IMR-90 (cell line): ENCODE measurements at regions not wholly inside any gene's neighbourhood (a gene's known extent, or its start where the extent isn't known, plus 50 kb on each side); places are given as distances from the start of the nearest gene placed in this dataset.

Source experiments
- ATAC-seq: fragments of 200-7000 bp; cut with Tn5 transposase; 2 replicates; pipeline ENCODE4 v1.9.1; 2020; ENCODE audit warnings: low read depth, mild to moderate bottlenecking, moderate library complexity
- BruUV-seq: library from RNA; stranded (reverse); fragments of 400-500 nt; replicated peaks from 2 replicates; lab custom pipeline; 2021; lab: Mats Ljungman, UMichigan
- CTCF ChIA-PET: fragments of 300-600 bp; formaldehyde crosslinking; extraction: SDS; loops from one replicate; lab custom pipeline; 2021; ENCODE audit warnings: antibody characterized with exemption; lab: Yijun Ruan, JAX
- POLR2A ChIA-PET: fragments of 300-600 bp; sonication (Branson Sonifier 250); formaldehyde crosslinking; loops from one replicate; lab custom pipeline; 2022; ENCODE audit warnings: antibody characterized with exemption; ENCODE audit not compliant: unreplicated experiment; lab: Charles Lee
- DNase-seq: peaks from one replicate; pipeline ENCODE4 v3.0.0; 2013
- H2AFZ ChIP-seq: replicated peaks from 2 replicates; pipeline ENCODE3; 2013; ENCODE audit warnings: low read length, mild to moderate bottlenecking; ENCODE audit not compliant: poor library complexity
- H2AK5ac ChIP-seq: 2 replicates; pipeline ENCODE4 v1.6.1; 2013; ENCODE audit warnings: low read depth, low read length, inconsistent platforms
- H2AK9ac ChIP-seq: replicated peaks from 2 replicates; pipeline ENCODE3; 2013; ENCODE audit warnings: mild to moderate bottlenecking, low read depth, low read length, moderate library complexity; ENCODE audit not compliant: poor library complexity
- H2BK120ac ChIP-seq: 2 replicates; pipeline ENCODE4 v1.6.1; 2013; ENCODE audit warnings: low read depth, low read length, inconsistent platforms
- H2BK15ac ChIP-seq: 3 replicates; pipeline ENCODE4 v1.6.1; 2013; ENCODE audit warnings: low read depth, low read length, inconsistent platforms
- H2BK20ac ChIP-seq: 2 replicates; pipeline ENCODE4 v1.6.1; 2013; ENCODE audit warnings: low read depth, mild to moderate bottlenecking, inconsistent platforms, low read length, moderate library complexity
- H2BK5ac ChIP-seq: 2 replicates; pipeline ENCODE4 v1.6.1; 2013; ENCODE audit warnings: mild to moderate bottlenecking, low read depth, low read length, inconsistent platforms; ENCODE audit not compliant: poor library complexity, severe bottlenecking
- H3K14ac ChIP-seq: replicated peaks from 2 replicates; pipeline ENCODE4 v1.6.1; 2013; ENCODE audit warnings: low read depth, low read length, inconsistent platforms
- H3K18ac ChIP-seq: 2 replicates; pipeline ENCODE4 v1.6.1; 2013; ENCODE audit warnings: low read depth, low read length, control low read depth
- H3K23ac ChIP-seq: 2 replicates; pipeline ENCODE4 v1.6.1; 2013; ENCODE audit warnings: low read depth, low read length, inconsistent platforms
- H3K27ac ChIP-seq: 2 replicates; pipeline ENCODE4 v1.5.1; 2013; ENCODE audit warnings: mild to moderate bottlenecking, control low read depth, low read length; ENCODE audit not compliant: insufficient read depth
- H3K27me3 ChIP-seq: 2 replicates; pipeline ENCODE4 v1.6.1; 2013; ENCODE audit warnings: low read length; ENCODE audit not compliant: control insufficient read depth, insufficient read depth
- H3K36me3 ChIP-seq: 2 replicates; pipeline ENCODE4 v1.6.1; 2013; ENCODE audit warnings: low read length, mixed read lengths; ENCODE audit not compliant: control insufficient read depth, insufficient read depth
- H3K4ac ChIP-seq: 2 replicates; pipeline ENCODE4 v1.6.1; 2013; ENCODE audit warnings: low read depth, low read length, inconsistent platforms
- H3K4me1 ChIP-seq: 2 replicates; pipeline ENCODE4 v1.6.1; 2013; ENCODE audit warnings: low read length, mixed read lengths; ENCODE audit not compliant: control insufficient read depth, insufficient read depth
- H3K4me2 ChIP-seq: 2 replicates; pipeline ENCODE4 v1.6.1; 2013; ENCODE audit warnings: low read depth, mild to moderate bottlenecking, control low read depth, low read length, moderate library complexity
- H3K4me3 ChIP-seq: 2 replicates; pipeline ENCODE4 v1.5.1; 2013; ENCODE audit warnings: low read depth, mild to moderate bottlenecking, control low read depth, low read length, moderate library complexity; ENCODE audit not compliant: insufficient read depth
- H3K56ac ChIP-seq: 2 replicates; pipeline ENCODE4 v1.6.1; 2013; ENCODE audit warnings: low read length, inconsistent platforms; ENCODE audit not compliant: insufficient read depth; ENCODE audit errors: extremely low read depth
- H3K79me1 ChIP-seq, 2 experiments: 2 replicates each; pipeline ENCODE4 v1.6.1; 2013; ENCODE audit warnings: low read length in 2 of 2, inconsistent platforms in 1 of 2, low read depth in 1 of 2
- H3K9ac ChIP-seq: 2 replicates; pipeline ENCODE4 v1.6.1; 2013; ENCODE audit warnings: low read depth, low read length, control low read depth
- H3K9me1 ChIP-seq: 2 replicates; pipeline ENCODE4 v1.6.1; 2013; ENCODE audit warnings: low read length, inconsistent platforms; ENCODE audit not compliant: insufficient read depth
- H3K9me3 ChIP-seq: 2 replicates; pipeline ENCODE4 v1.6.1; 2013; ENCODE audit warnings: low read length; ENCODE audit not compliant: control insufficient read depth, insufficient read depth
- H4K20me1 ChIP-seq: 2 replicates; pipeline ENCODE4 v1.6.1; 2013; ENCODE audit warnings: low read length, inconsistent platforms; ENCODE audit not compliant: insufficient read depth
- H4K5ac ChIP-seq: 2 replicates; pipeline ENCODE4 v1.6.1; 2013; ENCODE audit warnings: mild to moderate bottlenecking, low read depth, low read length, control low read depth
- H4K8ac ChIP-seq, 2 experiments: 2 replicates each; pipeline ENCODE4 v1.6.1; 2013; ENCODE audit warnings: low read depth in 2 of 2, low read length in 2 of 2, control low read depth in 1 of 2, inconsistent platforms in 1 of 2
- H4K91ac ChIP-seq: 2 replicates; pipeline ENCODE4 v1.6.1; 2013; ENCODE audit warnings: low read depth, low read length, inconsistent platforms; ENCODE audit not compliant: insufficient read depth
- CTCF ChIP-seq: conservative IDR thresholded peaks from 2 replicates; pipeline ENCODE4 v1.5.1; 2012; ENCODE audit warnings: mild to moderate bottlenecking, low read depth, low read length, improper control_type of control experiment
- WGBS, 2 experiments: methylation state at CpG; one replicate each; pipeline versions ENCODE4 v1.1.5 to v1.1.7; 2013; ENCODE audit warnings: missing lambda C conversion rate in 2 of 2; ENCODE audit not compliant: insufficient read length in 1 of 2; ENCODE audit errors: extremely low coverage in 2 of 2; 5-methylcytosine and 5-hydroxymethylcytosine counted together
- dilution Hi-C: fragments of 300-500 bp; cut with HindIII; formaldehyde crosslinking; loops from one replicate; pipeline ENCODE4 v1.14.3; 2018; ENCODE audit warnings: low sequenced_read_pairs; ENCODE audit not compliant: unreplicated experiment
- in situ Hi-C: fragments of 300-500 bp; cut with MboI; formaldehyde crosslinking; loops from 3 replicates; pipeline ENCODE4 v1.14.3; 2019; ENCODE audit warnings: low sequenced_read_pairs, inconsistent platforms, mixed read lengths
- intact Hi-C: fragments of 100-400 bp; cut with micrococcal nuclease; formaldehyde crosslinking; loops from 2 replicates; pipeline ENCODE4 v1.10.0; 2022

- Histone ChIP-seq H2BK5ac (no peak overlapping the region), H3K9me3 (no peaks in the 10 kb centered on the region), H4K5ac (no peak overlapping the region), H3K23ac (no peak overlapping the region), H3K4me2 (no peak overlapping the region), H3K4me3 (no peak overlapping the region), H3K27ac (no peak overlapping the region), H4K20me1 (no peaks in the 10 kb centered on the region), H2AK9ac (no peak overlapping the region), H3K56ac (no peak overlapping the region), H3K4ac (no peak overlapping the region), H2AK5ac (no peak overlapping the region), H3K18ac (no peak overlapping the region), H2AFZ (no peak overlapping the region), H3K4me1 (no peaks in the 10 kb centered on the region), H3K9ac (no peak overlapping the region), H4K91ac (no peak overlapping the region), H2BK15ac (no peak overlapping the region), H3K14ac (no peak overlapping the region), H2BK20ac (no peak overlapping the region), H3K79me1 (no peaks in the 10 kb centered on the region), H2BK120ac (no peak overlapping the region), H3K36me3 (no peaks in the 10 kb centered on the region), H3K27me3 (no peaks in the 10 kb centered on the region), H4K8ac (no peak overlapping the region), H3K9me1 (no peaks in the 10 kb centered on the region)
- dilution Hi-C loops (no loop called here), in situ Hi-C loops (no loop called here), intact Hi-C loops (no loop called here)
- ATAC-seq (no peak), DNase-seq (no peak)
- POLR2A ChIA-PET = no interaction called here
- no peak for TF ChIP-seq CTCF
- BruUV-seq = no TSS peak
- no CpG with 5 or more reads among the region's 2 CpGs for WGBS, 2 experiments
- CTCF ChIA-PET = no interaction called here
Measured at GRCh38 chrX:36562986-36563385, 445.2 kb upstream of the FAM47C start.
